Bronchial epithelial cell (primary cell): ENCODE measurements at regions not wholly inside any gene's neighbourhood (a gene's known extent, or its start where the extent isn't known, plus 50 kb on each side); places are given as distances from the start of the nearest gene placed in this dataset.
"Not testable (repeated sequence)": the region's sequence is repeated elsewhere in the genome, so short reads cannot be mapped to it uniquely, and the experiment has no call there.

Source experiments
- DNase-seq: peaks from one replicate; pipeline ENCODE4 v3.0.0-alpha.2; 2010; ENCODE audit warnings: low read depth
- FAIRE-seq: peaks from 2 replicates; lab custom pipeline; 2011; peaks lifted over from hg19 to GRCh38; lab: Jason Lieb, UNC
- H3K27me3 ChIP-seq: 2 replicates; pipeline ENCODE4 v1.5.1; 2011; ENCODE audit warnings: low read length; ENCODE audit not compliant: control insufficient read depth, insufficient read depth
- H3K36me3 ChIP-seq: 2 replicates; pipeline ENCODE4 v1.5.1; 2011; ENCODE audit warnings: low read length; ENCODE audit not compliant: control insufficient read depth, insufficient read depth
- H3K4me3 ChIP-seq: 2 replicates; pipeline ENCODE4 v1.5.1; 2011; ENCODE audit warnings: mild to moderate bottlenecking, low read depth, low read length, control low read depth
- CTCF ChIP-seq: IDR thresholded peaks from 2 replicates; pipeline ENCODE4 v1.5.1; 2011; ENCODE audit warnings: mild to moderate bottlenecking, moderate library complexity, low read length, control low read depth, inconsistent platforms; ENCODE audit not compliant: insufficient read depth, severe bottlenecking

- FAIRE-seq (no peak), DNase-seq (no peak)
- H3K4me3 ChIP-seq = no peak overlapping the region
- TF ChIP-seq CTCF = no peak
- no peaks in the 10 kb centered on the region for H3K27me3 ChIP-seq
- H3K36me3 ChIP-seq = no peaks in the 10 kb centered on the region
These were observed 99.0 kb upstream of the AKAP13 start for GRCh38 chr15:85281293-85281882.

GRCh38 chr15:85282504-85283115, 97.8 kb upstream of the AKAP13 start:
- Histone ChIP-seq H3K4me3 (no peak overlapping the region), H3K36me3 (no peaks in the 10 kb centered on the region), H3K27me3 (peaks cover 2% of the 10 kb centered on the region)
- DNase-seq (no peak), FAIRE-seq (no peak)
- TF ChIP-seq CTCF = no peak

GRCh38 chr15:85283815-85284214, 96.6 kb upstream of the AKAP13 start:
- not testable (repeated sequence) for DNase-seq, FAIRE-seq, H3K36me3 ChIP-seq, H3K4me3 ChIP-seq, H3K27me3 ChIP-seq

- no peaks in the 10 kb centered on the region for H3K36me3 ChIP-seq
- H3K4me3 ChIP-seq = no peak overlapping the region
- peaks cover 5% of the 10 kb centered on the region for H3K27me3 ChIP-seq
- no peak for DNase-seq
- no peak for TF ChIP-seq CTCF
- FAIRE-seq = no peak
These were observed 95.9 kb upstream of the AKAP13 start for GRCh38 chr15:85284497-85284896.

GRCh38 chr15:85289677-85290365, 90.6 kb upstream of the AKAP13 start:
- H3K4me3 ChIP-seq = no peak overlapping the region

GRCh38 chr15:85292583-85292982, 87.8 kb upstream of the AKAP13 start:
- H3K4me3 ChIP-seq, H3K36me3 ChIP-seq, FAIRE-seq, DNase-seq, H3K27me3 ChIP-seq: not testable (repeated sequence)

More at GRCh38 chr15:85289677-85290365, 90.6 kb upstream of the AKAP13 start:
- DNase-seq = peak; percentile 74
- Histone ChIP-seq H3K27me3 (peaks cover 5% of the 10 kb centered on the region), H3K36me3 (no peaks in the 10 kb centered on the region)
- FAIRE-seq = no peak
- TF ChIP-seq CTCF = peak; percentile 62
